ENCODE measurements at regions not wholly inside any gene's neighbourhood (a gene's known extent, or its start where the extent isn't known, plus 50 kb on each side); places are given as distances from the start of the nearest gene placed in this dataset.
"Not testable (repeated sequence)": the region's sequence is repeated elsewhere in the genome, so short reads cannot be mapped to it uniquely, and the experiment has no call there.

- DNase-seq (ENCODE audit: low read depth), result no peak
Observed at GRCh38 chr9:100811643-100812042, 216.9 kb upstream of the PLPPR1 start.

GRCh38 chr9:100813871-100814270 is 214.7 kb upstream of the PLPPR1 start:
- DNase-seq (ENCODE audit: low read depth), result no peak

- DNase-seq (ENCODE audit: low read depth), result no peak
Observed at GRCh38 chr9:100819980-100820379, 208.5 kb upstream of the PLPPR1 start.

- not testable (repeated sequence) for DNase-seq (ENCODE audit: low read depth)
Observed at GRCh38 chr9:100833035-100833434, 195.5 kb upstream of the PLPPR1 start.

- DNase-seq (ENCODE audit: low read depth), result no peak
Observed at GRCh38 chr9:100838857-100839256, 189.7 kb upstream of the PLPPR1 start.

GRCh38 chr9:100848726-100849125 is 179.8 kb upstream of the PLPPR1 start:
- DNase-seq (ENCODE audit: low read depth), result no peak

- no peak for DNase-seq (ENCODE audit: low read depth)
Observed at GRCh38 chr9:100852088-100852487, 176.4 kb upstream of the PLPPR1 start.

GRCh38 chr9:100856238-100856637 is 172.3 kb upstream of the PLPPR1 start:
- no peak for DNase-seq (ENCODE audit: low read depth)

- DNase-seq (ENCODE audit: low read depth), result no peak
Observed at GRCh38 chr9:100865111-100865510, 163.4 kb upstream of the PLPPR1 start.

GRCh38 chr9:100865648-100866047 is 162.9 kb upstream of the PLPPR1 start:
- DNase-seq (ENCODE audit: low read depth), result no peak

GRCh38 chr9:100869326-100869725 is 159.2 kb upstream of the PLPPR1 start:
- DNase-seq (ENCODE audit: low read depth), result no peak

GRCh38 chr9:100879884-100880283 is 148.6 kb upstream of the PLPPR1 start:
- DNase-seq (ENCODE audit: low read depth), result no peak

- DNase-seq (ENCODE audit: low read depth), result no peak
Observed at GRCh38 chr9:100880284-100880683, 148.2 kb upstream of the PLPPR1 start.

GRCh38 chr9:100884518-100884917 is 144.0 kb upstream of the PLPPR1 start:
- no peak for DNase-seq (ENCODE audit: low read depth)

- DNase-seq (ENCODE audit: low read depth), result no peak
Observed at GRCh38 chr9:100890321-100890720, 138.2 kb upstream of the PLPPR1 start.

GRCh38 chr9:100911273-100911672 is 117.3 kb upstream of the PLPPR1 start:
- no peak for DNase-seq (ENCODE audit: low read depth)

GRCh38 chr9:100913257-100913656 is 115.3 kb upstream of the PLPPR1 start:
- no peak for DNase-seq (ENCODE audit: low read depth)

- no peak for DNase-seq (ENCODE audit: low read depth)
Observed at GRCh38 chr9:100914266-100914665, 114.3 kb upstream of the PLPPR1 start.

GRCh38 chr9:100919506-100919905 is 109.0 kb upstream of the PLPPR1 start:
- no peak for DNase-seq (ENCODE audit: low read depth)

- DNase-seq (ENCODE audit: low read depth), result no peak
Observed at GRCh38 chr9:100926366-100926765, 102.2 kb upstream of the PLPPR1 start.

GRCh38 chr9:100927763-100928162 is 100.8 kb upstream of the PLPPR1 start:
- DNase-seq (ENCODE audit: low read depth), result no peak

- DNase-seq (ENCODE audit: low read depth), result no peak
Observed at GRCh38 chr9:100933656-100934055, 94.9 kb upstream of the PLPPR1 start.

- DNase-seq (ENCODE audit: low read depth), result no peak
Observed at GRCh38 chr9:100937382-100937781, 91.1 kb upstream of the PLPPR1 start.

GRCh38 chr9:100938507-100938906 is 90.0 kb upstream of the PLPPR1 start:
- DNase-seq (ENCODE audit: low read depth), result no peak

- DNase-seq (ENCODE audit: low read depth), result no peak
Observed at GRCh38 chr9:100939636-100940035, 88.9 kb upstream of the PLPPR1 start.

All from activated T-cell treated with anti-CD3 and anti-CD28 coated beads for 24 hours (primary cell).